GM18858 (cell line): ENCODE measurements at regions not wholly inside any gene's neighbourhood (a gene's known extent, or its start where the extent isn't known, plus 50 kb on each side); places are given as distances from the start of the nearest gene placed in this dataset.

Experiments used
- ATAC-seq: cut with Tn5 transposase; IDR thresholded peaks from one replicate; pipeline ENCODE4 v1.9.1; 2021; ENCODE audit not compliant: unreplicated experiment

GRCh38 chr13:70191034-70191433 is 82.8 kb upstream of the KLHL1 start:
- no peak for ATAC-seq

- no peak for ATAC-seq
Measured at GRCh38 chr13:70189981-70190380, 81.7 kb upstream of the KLHL1 start.

- ATAC-seq: no peak
Measured at GRCh38 chr13:70188567-70188966, 80.3 kb upstream of the KLHL1 start.

GRCh38 chr13:70183041-70183440 is 74.8 kb upstream of the KLHL1 start:
- ATAC-seq: no peak
